GM21360 (cell line): ENCODE measurements at regions not wholly inside any gene's neighbourhood (a gene's known extent, or its start where the extent isn't known, plus 50 kb on each side); places are given as distances from the start of the nearest gene placed in this dataset.
"Not testable (repeated sequence)": the region's sequence is repeated elsewhere in the genome, so short reads cannot be mapped to it uniquely, and the experiment has no call there.

Experiments
- ATAC-seq: cut with Tn5 transposase; IDR thresholded peaks from one replicate; pipeline ENCODE4 v1.9.1; 2021; ENCODE audit warnings: mild to moderate bottlenecking, moderate library complexity; ENCODE audit not compliant: unreplicated experiment

DNA sequence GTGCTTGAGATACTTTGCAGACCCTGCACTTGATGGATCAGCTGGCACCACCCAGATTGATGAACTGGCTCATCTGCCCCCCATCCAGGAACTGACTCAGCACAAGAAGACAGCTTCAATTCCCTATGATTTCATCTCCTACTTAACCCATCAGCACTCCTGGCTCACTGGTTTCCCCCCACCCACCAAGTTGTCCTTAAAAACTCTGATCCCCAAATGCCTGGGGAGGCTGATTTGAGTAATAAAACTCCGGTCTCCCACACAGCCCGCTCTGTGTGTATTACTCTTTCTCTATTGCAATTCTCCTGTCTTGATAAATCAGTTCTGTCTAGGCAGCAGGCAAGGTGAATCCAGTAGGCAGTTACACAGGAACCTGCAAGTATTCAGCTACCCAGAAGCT, 102.1 kb upstream of the TMTC4 start:
- ATAC-seq, result not testable (repeated sequence)

DNA sequence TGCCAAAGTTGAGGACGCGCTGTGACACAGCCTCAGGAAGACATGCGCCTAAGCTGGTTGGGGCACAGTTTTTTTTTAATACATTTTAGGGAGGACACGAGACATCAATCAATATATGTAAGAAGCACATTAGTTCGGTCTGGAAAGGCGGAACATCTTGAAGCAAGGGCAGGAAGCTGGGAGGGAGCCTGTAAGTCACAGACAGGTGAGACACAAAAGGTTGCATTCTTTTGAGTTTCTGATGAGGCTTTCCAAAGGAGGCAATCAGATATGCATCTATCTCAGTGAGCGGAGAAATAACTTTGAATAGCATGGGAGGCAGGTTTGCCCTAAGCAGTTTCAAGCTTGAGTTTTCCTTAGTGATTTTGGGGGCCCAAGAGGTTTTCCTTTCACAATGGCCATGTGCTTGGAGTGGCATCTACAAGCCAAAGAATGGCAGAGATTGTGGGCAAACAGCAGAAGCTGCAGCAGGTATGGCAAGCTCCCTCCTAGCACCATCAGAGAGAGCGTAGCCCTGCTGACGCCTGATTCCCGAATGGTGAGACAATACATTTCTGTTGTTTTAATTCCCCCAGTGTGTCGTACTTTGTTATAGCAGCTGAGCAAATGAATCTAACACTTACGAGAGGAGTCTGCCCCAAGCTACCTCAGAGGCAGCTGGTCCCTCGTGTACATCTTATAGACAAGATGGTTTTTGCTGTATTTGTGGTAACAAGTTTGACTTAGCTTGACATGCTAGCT, 99.5 kb upstream of the TMTC4 start:
- no peak for ATAC-seq

DNA sequence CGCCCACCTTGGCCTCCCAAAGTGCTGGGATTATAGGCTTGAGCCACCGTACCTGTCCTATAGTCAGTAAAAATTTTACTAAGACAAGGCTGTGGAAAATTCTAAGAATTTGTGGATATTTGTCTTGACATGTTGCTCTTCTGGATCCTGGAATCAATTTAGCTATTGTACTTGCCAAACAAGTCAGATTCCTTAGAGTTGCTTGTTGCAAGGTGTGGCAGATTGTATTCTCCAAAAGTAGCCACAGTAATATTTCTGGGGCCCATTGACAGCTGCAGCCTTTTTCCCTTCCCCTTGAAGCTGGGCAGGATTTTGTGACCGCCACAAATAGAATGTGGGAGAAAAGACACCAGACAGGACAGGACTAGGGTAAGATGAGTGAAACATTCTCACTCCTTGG, 98.8 kb upstream of the TMTC4 start:
- ATAC-seq, result no peak

DNA sequence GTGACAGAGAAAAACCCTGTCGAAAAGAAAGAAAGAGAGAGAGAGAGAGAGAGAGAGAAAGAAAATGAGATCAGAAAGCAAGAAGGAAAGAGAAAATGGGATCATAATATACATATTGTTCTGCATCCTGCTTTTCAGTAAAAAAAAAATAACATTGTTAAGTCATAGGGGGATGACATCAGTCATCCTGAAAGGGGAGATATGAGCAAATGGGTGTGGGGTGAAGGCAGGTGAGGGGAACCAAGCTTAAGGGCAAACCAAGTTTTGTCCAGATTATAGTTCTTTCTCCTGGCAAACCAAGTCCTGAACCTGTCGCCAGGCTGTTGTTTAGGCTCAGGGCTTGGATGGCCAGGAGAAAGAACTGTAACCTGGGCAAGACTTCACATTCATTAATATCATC, 92.6 kb upstream of the TMTC4 start:
- no peak for ATAC-seq

DNA sequence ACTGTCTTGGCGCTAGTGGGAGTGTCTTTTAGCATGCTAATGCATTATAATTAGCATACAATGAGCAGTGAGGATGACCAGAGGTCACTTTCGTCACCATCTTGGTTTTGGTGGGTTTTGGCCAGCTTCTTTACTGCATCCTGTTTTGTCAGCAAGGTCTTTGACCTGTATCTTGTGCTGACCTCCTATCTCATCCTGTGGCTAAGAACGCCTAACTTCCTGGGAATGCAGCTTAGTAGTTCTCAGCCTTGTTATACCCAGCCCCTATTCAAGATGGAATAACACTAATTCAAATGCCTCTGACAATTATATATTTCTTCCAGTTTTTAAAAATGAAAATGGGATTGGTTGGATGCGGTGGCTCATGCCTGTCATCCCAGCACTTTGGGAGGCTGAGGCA, 92.0 kb upstream of the TMTC4 start:
- ATAC-seq, result not testable (repeated sequence)

GRCh38 chr13:100764937-100765336, 90.3 kb upstream of the TMTC4 start:
- ATAC-seq, result no peak

- not testable (repeated sequence) for ATAC-seq
Observed at GRCh38 chr13:100762126-100762525, 87.5 kb upstream of the TMTC4 start.

DNA sequence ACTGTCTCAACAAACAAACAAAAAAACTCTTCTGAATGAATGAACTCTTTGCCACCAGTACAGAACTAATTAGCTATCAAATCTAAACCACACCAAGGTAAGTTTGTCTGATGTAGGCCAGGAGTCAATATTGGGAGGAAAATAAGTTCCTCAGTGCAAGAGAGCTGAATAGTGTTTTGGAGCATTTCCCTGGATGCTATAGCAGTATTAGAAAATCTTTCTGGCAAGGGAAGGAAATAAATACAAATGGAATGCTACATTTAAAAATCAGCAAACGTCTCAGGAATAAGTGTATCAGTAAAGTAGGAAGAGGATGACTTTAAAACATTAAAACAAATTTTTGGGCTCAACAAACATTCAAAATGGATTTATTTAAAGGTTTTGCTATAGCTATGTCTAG, 81.3 kb upstream of the TMTC4 start:
- ATAC-seq, result no peak

GRCh38 chr13:100754459-100754858, 79.9 kb upstream of the TMTC4 start:
- no peak for ATAC-seq

DNA sequence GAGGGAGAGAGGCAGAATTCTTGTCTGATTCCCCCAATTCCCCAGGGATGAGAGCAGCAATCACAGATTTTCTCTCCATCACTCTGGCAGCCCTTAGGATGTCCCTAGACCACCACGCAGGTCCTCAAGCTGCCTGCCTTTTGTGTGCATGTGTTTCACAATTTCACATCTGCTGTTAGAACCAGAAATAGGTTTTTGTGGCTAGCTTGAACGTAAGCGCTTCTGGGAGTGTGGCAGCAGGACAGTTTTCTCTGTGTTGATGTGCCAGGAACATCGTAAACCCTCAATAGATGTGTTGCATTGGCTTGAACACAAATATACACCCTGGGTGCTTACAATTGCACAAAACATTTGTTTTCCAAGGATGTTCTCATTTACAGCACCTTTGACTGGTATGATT, 78.8 kb upstream of the TMTC4 start:
- no peak for ATAC-seq

- no peak for ATAC-seq
Observed at GRCh38 chr13:100751826-100752225, 77.2 kb upstream of the TMTC4 start.

GRCh38 chr13:100746953-100747683, 72.5 kb upstream of the TMTC4 start:
- ATAC-seq, result no peak

DNA sequence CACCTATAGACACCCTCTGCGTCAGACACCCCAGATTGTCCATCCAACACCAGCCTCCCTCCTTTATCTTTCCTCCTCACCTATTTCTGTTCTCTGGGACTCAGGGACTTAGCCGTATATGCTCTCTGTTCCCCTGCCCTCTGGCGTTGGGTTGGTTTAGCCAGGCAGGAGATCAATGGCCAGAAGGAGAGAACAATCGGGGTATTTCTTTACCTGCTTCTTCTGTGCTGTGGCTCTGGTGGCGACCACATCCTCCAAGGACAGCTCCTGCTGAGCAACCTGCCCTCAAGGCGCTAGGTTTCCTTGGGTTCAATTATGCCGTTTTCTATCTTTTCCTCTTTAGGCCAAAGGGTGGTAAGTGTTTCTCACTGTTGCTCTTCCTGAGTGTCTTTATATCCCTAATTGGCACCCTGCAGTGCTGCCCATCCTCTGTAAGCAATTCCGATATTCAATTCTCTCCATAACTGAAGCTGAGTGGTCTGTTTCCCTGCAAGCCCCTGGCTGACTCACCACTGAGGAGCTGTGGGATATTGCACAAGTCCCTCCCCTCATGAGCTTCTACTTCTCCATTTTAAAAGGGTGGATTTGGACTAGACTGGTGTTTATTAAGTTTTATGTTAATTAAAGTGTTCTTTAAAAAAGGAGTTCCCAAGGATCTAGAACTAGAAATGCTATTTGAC, 63.7 kb upstream of the TMTC4 start:
- no peak for ATAC-seq

- no peak for ATAC-seq
Observed at GRCh38 chr13:100735494-100735893, 60.9 kb upstream of the TMTC4 start.

DNA sequence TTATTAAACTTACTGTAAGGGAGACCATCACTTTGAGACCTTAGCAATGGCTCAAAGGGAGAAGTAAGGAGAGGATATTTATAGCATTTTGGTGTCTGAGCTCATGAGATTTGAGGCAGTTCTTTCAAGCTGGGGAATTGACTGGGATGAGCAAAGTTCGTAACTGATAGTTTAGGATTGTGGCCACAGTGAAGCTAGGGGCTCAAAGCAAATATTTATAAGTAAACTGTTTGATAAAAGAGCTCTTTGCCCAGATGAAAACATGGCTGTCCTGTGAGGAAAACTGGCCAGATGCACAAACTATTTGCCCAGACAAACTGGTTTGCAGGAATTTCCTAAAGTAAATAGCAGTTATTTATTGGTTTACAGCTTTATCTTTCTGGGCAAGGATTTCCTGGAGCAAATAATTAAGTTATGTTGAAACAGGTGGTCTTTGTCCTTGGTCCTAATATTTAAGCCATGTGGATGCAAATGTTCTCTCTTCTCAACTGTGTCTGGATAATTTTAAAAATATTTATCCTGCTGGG, 59.7 kb upstream of the TMTC4 start:
- ATAC-seq, result no peak

- ATAC-seq, result no peak
Observed at GRCh38 chr13:100733261-100733660, 58.7 kb upstream of the TMTC4 start.

- ATAC-seq, result no peak
Observed at GRCh38 chr13:100728201-100728600, 53.6 kb upstream of the TMTC4 start.

DNA sequence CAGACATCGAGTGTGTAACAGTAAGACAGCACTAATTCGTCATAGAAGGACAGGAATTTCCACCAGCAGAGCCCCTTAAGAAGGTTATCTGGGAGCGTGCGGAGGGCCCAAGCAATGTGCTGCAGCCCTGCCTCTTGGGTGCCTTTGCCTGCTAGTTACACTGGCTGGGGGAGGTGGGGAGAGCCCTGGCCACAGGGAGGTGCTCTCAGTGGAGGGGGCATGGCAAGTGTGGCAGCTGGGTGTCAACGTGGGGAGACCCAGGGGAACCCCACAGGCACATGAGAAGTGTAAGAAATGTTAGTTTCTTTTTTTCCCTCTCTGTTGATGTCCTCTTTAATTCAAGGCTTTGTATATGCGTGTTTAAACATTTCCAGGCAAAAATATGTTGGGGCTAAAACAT, 50.9 kb upstream of the TMTC4 start:
- ATAC-seq, result no peak

GRCh38 chr13:100724568-100724967, 50.0 kb upstream of the TMTC4 start:
- no peak for ATAC-seq
